Vagina (tissue), 2 donors: ENCODE measurements at regions not wholly inside any gene's neighbourhood (a gene's known extent, or its start where the extent isn't known, plus 50 kb on each side); places are given as distances from the start of the nearest gene placed in this dataset.

Experiments used
- CTCF ChIP-seq, 3 experiments: fragments of 450-650 bp in 2 of 3; fragments of 200-600 bp in 1 of 3; sonication (generic) in 1 of 3; IDR thresholded peaks; one replicate each; pipeline ENCODE4 v1.5.1; 2017 to 2019; ENCODE audit warnings: antibody characterized with exemption in 3 of 3, mild to moderate bottlenecking in 2 of 3, moderate library complexity in 2 of 3
- POLR2A ChIP-seq, 2 donors: fragments of 450-650 bp; IDR thresholded peaks; one replicate each; pipeline ENCODE4 v1.6.1; 2017; ENCODE audit warnings: antibody characterized with exemption in 2 of 2, mild to moderate bottlenecking in 2 of 2, moderate library complexity in 2 of 2

- no peak for TF ChIP-seq CTCF (IDR thresholded peaks at IDR 0.05)
- no peak for TF ChIP-seq POLR2A (IDR thresholded peaks at IDR 0.05)
Observed at GRCh38 chr1:194705123-194705854, 1518.9 kb upstream of the B3GALT2 start.
